ENCODE measurements at regions not wholly inside any gene's neighbourhood (a gene's known extent, or its start where the extent isn't known, plus 50 kb on each side); places are given as distances from the start of the nearest gene placed in this dataset.

- TF ChIP-seq EZH2phosphoT487 (IDR thresholded peaks at IDR 0.05; ENCODE audit: insufficient read depth, low read depth): no peak
- no peak for TF ChIP-seq EZH2 (IDR thresholded peaks at IDR 0.05; ENCODE audit: insufficient read depth, poor library complexity, severe bottlenecking)
These were observed 1158.9 kb upstream of the CELF2 start for GRCh38 chr10:9858816-9859215.
